ENCODE measurements at regions not wholly inside any gene's neighbourhood (a gene's known extent, or its start where the extent isn't known, plus 50 kb on each side); places are given as distances from the start of the nearest gene placed in this dataset.

GRCh38 chr14:30799933-30800332 lies 74.4 kb upstream of the COCH start:
- Histone ChIP-seq H3K9me2 (ENCODE audit: insufficient read depth, low read length) (no peaks in the 10 kb centered on the region), H2AFZ (ENCODE audit: low read length) (no peak overlapping the region), H4K20me1 (ENCODE audit: insufficient read depth, low read length) (no peaks in the 10 kb centered on the region), H3K36me3 (ENCODE audit: insufficient read depth, low read length) (no peaks in the 10 kb centered on the region), H3K4me1 (ENCODE audit: insufficient read depth, low read length, poor library complexity, severe bottlenecking) (peaks cover 9% of the 10 kb centered on the region), H3K9me3 (ENCODE audit: low read length) (no peaks in the 10 kb centered on the region), H3K4me2 (ENCODE audit: low read length) (peak overlapping the region; percentile 8; the same call in 1 of the 2 replicates), H3K27ac (ENCODE audit: low read depth, low read length, poor library complexity, severe bottlenecking) (no peak overlapping the region), H3K79me2 (ENCODE audit: insufficient read depth, low read depth, low read length) (no peaks in the 10 kb centered on the region), H3K4me3 (ENCODE audit: low read depth, low read length, poor library complexity, severe bottlenecking) (no peak overlapping the region)
- BruUV-seq (replicated peaks) = no TSS peak
- peak; percentile 5 for DNase-seq (ENCODE audit: low spot score)
- intact Hi-C loops (cut with micrococcal nuclease; ENCODE audit: unreplicated experiment) = no loop called here
- POLR2A ChIA-PET = no interaction called here
- CTCF ChIA-PET (ENCODE audit: unreplicated experiment) = no interaction called here
- TF ChIP-seq, protein P1, sequence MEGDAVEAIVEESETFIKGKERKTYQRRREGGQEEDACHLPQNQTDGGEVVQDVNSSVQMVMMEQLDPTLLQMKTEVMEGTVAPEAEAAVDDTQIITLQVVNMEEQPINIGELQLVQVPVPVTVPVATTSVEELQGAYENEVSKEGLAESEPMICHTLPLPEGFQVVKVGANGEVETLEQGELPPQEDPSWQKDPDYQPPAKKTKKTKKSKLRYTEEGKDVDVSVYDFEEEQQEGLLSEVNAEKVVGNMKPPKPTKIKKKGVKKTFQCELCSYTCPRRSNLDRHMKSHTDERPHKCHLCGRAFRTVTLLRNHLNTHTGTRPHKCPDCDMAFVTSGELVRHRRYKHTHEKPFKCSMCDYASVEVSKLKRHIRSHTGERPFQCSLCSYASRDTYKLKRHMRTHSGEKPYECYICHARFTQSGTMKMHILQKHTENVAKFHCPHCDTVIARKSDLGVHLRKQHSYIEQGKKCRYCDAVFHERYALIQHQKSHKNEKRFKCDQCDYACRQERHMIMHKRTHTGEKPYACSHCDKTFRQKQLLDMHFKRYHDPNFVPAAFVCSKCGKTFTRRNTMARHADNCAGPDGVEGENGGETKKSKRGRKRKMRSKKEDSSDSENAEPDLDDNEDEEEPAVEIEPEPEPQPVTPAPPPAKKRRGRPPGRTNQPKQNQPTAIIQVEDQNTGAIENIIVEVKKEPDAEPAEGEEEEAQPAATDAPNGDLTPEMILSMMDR (conservative IDR thresholded peaks at IDR 0.05; ENCODE audit: low read length) = no peak
- TF ChIP-seq EZH2phosphoT487 (IDR thresholded peaks at IDR 0.05; ENCODE audit: borderline replicate concordance, low read depth, low read length) = no peak

GRCh38 chr14:30803185-30803584 lies 71.2 kb upstream of the COCH start:
- POLR2A ChIA-PET = interaction anchor here (0.9 kb wide), 1 partner anchor 102 kb away, joined by 3 read pairs; no protein-coding TSS in a partner anchor
- BruUV-seq (replicated peaks) = no TSS peak
- intact Hi-C loops (cut with micrococcal nuclease; ENCODE audit: unreplicated experiment) = no loop called here

DNA sequence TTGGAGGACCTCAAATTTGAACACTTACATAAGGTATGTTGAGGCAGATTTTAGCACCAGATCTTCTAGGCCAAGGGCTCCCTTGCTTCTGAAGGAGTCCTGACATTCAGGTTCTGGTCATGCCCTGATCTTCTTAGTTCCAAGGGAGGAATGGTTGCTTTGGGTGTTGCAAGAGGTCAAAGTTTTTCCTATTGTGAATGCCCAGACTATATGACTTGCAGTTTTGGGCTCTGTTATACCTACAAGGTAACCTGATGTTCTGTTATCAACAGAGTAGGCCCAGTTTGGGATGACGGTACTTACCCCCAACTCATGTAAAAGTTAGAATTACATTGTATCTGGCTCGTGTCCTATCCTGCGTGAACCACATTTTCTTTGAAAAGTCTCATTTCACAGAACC lies 69.1 kb upstream of the COCH start:
- ChIA-PET POLR2A (interaction anchor here (1.0 kb wide), 1 partner anchor 8 kb away, joined by 3 read pairs; no protein-coding TSS in a partner anchor), CTCF (ENCODE audit: unreplicated experiment) (no interaction called here)
- intact Hi-C loops (cut with micrococcal nuclease; ENCODE audit: unreplicated experiment) = no loop called here
- Histone ChIP-seq H3K4me1 (ENCODE audit: insufficient read depth, low read length, poor library complexity, severe bottlenecking) (no peaks in the 10 kb centered on the region), H3K4me2 (ENCODE audit: low read length) (no peak overlapping the region), H3K9me3 (ENCODE audit: low read length) (no peaks in the 10 kb centered on the region), H3K4me3 (ENCODE audit: low read depth, low read length, poor library complexity, severe bottlenecking) (no peak overlapping the region), H4K20me1 (ENCODE audit: insufficient read depth, low read length) (no peaks in the 10 kb centered on the region), H2AFZ (ENCODE audit: low read length) (no peak overlapping the region), H3K27ac (ENCODE audit: low read depth, low read length, poor library complexity, severe bottlenecking) (no peak overlapping the region), H3K36me3 (ENCODE audit: insufficient read depth, low read length) (no peaks in the 10 kb centered on the region), H3K9me2 (ENCODE audit: insufficient read depth, low read length) (no peaks in the 10 kb centered on the region), H3K79me2 (ENCODE audit: insufficient read depth, low read depth, low read length) (no peaks in the 10 kb centered on the region)
- TF ChIP-seq EZH2phosphoT487 (IDR thresholded peaks at IDR 0.05; ENCODE audit: borderline replicate concordance, low read depth, low read length) = no peak
- TF ChIP-seq, protein P1 (conservative IDR thresholded peaks at IDR 0.05; ENCODE audit: low read length) = no peak
- no TSS peak for BruUV-seq (replicated peaks)
- DNase-seq (ENCODE audit: low spot score) = no peak

More at GRCh38 chr14:30803185-30803584, 71.2 kb upstream of the COCH start:
- no peak overlapping the region for H3K4me3 ChIP-seq (ENCODE audit: low read depth, low read length, poor library complexity, severe bottlenecking)
- H2AFZ ChIP-seq (ENCODE audit: low read length) = no peak overlapping the region
- no peak overlapping the region for H3K4me2 ChIP-seq (ENCODE audit: low read length)
- CTCF ChIA-PET (ENCODE audit: unreplicated experiment) = no interaction called here
- H3K27ac ChIP-seq (ENCODE audit: low read depth, low read length, poor library complexity, severe bottlenecking) = no peak overlapping the region
- no peaks in the 10 kb centered on the region for H3K9me2 ChIP-seq (ENCODE audit: insufficient read depth, low read length)
- no peaks in the 10 kb centered on the region for H3K79me2 ChIP-seq (ENCODE audit: insufficient read depth, low read depth, low read length)
- H3K4me1 ChIP-seq (ENCODE audit: insufficient read depth, low read length, poor library complexity, severe bottlenecking) = peaks cover 9% of the 10 kb centered on the region
- H4K20me1 ChIP-seq (ENCODE audit: insufficient read depth, low read length) = no peaks in the 10 kb centered on the region
- no peak for DNase-seq (ENCODE audit: low spot score)
- no peaks in the 10 kb centered on the region for H3K9me3 ChIP-seq (ENCODE audit: low read length)
- TF ChIP-seq, protein P1 (conservative IDR thresholded peaks at IDR 0.05; ENCODE audit: low read length) = no peak
- TF ChIP-seq EZH2phosphoT487 (IDR thresholded peaks at IDR 0.05; ENCODE audit: borderline replicate concordance, low read depth, low read length) = no peak
- no peaks in the 10 kb centered on the region for H3K36me3 ChIP-seq (ENCODE audit: insufficient read depth, low read length)

Measured in OCI-LY7 (cell line).